ENCODE measurements at regions not wholly inside any gene's neighbourhood (a gene's known extent, or its start where the extent isn't known, plus 50 kb on each side); places are given as distances from the start of the nearest gene placed in this dataset.

- H3F3A ChIP-seq (ENCODE audit: insufficient read depth, low read length): no peaks in the 10 kb centered on the region
- no peaks in the 10 kb centered on the region for H3K4me1 ChIP-seq (ENCODE audit: insufficient read depth, low read length, severe bottlenecking)
- no peaks in the 10 kb centered on the region for H3K79me2 ChIP-seq (ENCODE audit: insufficient read depth, low read length)
- no peaks in the 10 kb centered on the region for H3K36me3 ChIP-seq (ENCODE audit: insufficient read depth, low read length)
- no peaks in the 10 kb centered on the region for H3K9me2 ChIP-seq (ENCODE audit: low read depth, low read length)
- no peak overlapping the region for H3K9ac ChIP-seq (ENCODE audit: low read length)
- no peak overlapping the region for H3K27ac ChIP-seq (ENCODE audit: low read depth, low read length, poor library complexity, severe bottlenecking)
- no peaks in the 10 kb centered on the region for H4K20me1 ChIP-seq (ENCODE audit: insufficient read depth, low read length)
- H3K4me3 ChIP-seq (ENCODE audit: low read depth, low read length, poor library complexity, severe bottlenecking): no peak overlapping the region
- H3K27me3 ChIP-seq (ENCODE audit: insufficient read depth, low read length): 0 out of 2 replicates have a peak, but pooled peaks cover 2% of the 10 kb centered on the region
- H3K4me2 ChIP-seq (ENCODE audit: low read length): no peak overlapping the region
- TF ChIP-seq CTCF (IDR thresholded peaks at IDR 0.05; ENCODE audit: low read length): no peak
- TF ChIP-seq EZH2 (IDR thresholded peaks at IDR 0.05; ENCODE audit: borderline replicate concordance, low read length): no peak
- no peaks in the 10 kb centered on the region for H3K9me3 ChIP-seq (ENCODE audit: low read length)
- no peak overlapping the region for H2AFZ ChIP-seq (ENCODE audit: low read length)
Measured at GRCh38 chr20:57826666-57827287, 117.0 kb upstream of the PMEPA1 start.

- no peak overlapping the region for H3K4me2 ChIP-seq (ENCODE audit: low read length)
- H3K36me3 ChIP-seq (ENCODE audit: insufficient read depth, low read length): no peaks in the 10 kb centered on the region
- no peak for TF ChIP-seq EZH2 (IDR thresholded peaks at IDR 0.05; ENCODE audit: borderline replicate concordance, low read length)
- TF ChIP-seq CTCF (IDR thresholded peaks at IDR 0.05; ENCODE audit: low read length): no peak
- H3K9me3 ChIP-seq (ENCODE audit: low read length): no peaks in the 10 kb centered on the region
- no peaks in the 10 kb centered on the region for H3K9me2 ChIP-seq (ENCODE audit: low read depth, low read length)
- H3K27ac ChIP-seq (ENCODE audit: low read depth, low read length, poor library complexity, severe bottlenecking): no peak overlapping the region
- H3K4me3 ChIP-seq (ENCODE audit: low read depth, low read length, poor library complexity, severe bottlenecking): no peak overlapping the region
- no peaks in the 10 kb centered on the region for H3K4me1 ChIP-seq (ENCODE audit: insufficient read depth, low read length, severe bottlenecking)
- no peak overlapping the region for H3K9ac ChIP-seq (ENCODE audit: low read length)
- H3F3A ChIP-seq (ENCODE audit: insufficient read depth, low read length): no peaks in the 10 kb centered on the region
- H3K27me3 ChIP-seq (ENCODE audit: insufficient read depth, low read length): peaks cover 6% of the 10 kb centered on the region; the same call in 1 of the 2 replicates
- no peaks in the 10 kb centered on the region for H4K20me1 ChIP-seq (ENCODE audit: insufficient read depth, low read length)
- H3K79me2 ChIP-seq (ENCODE audit: insufficient read depth, low read length): no peaks in the 10 kb centered on the region
- no peak overlapping the region for H2AFZ ChIP-seq (ENCODE audit: low read length)
Measured at GRCh38 chr20:57824909-57825308, 115.1 kb upstream of the PMEPA1 start.

GRCh38 chr20:57821935-57822334, 112.1 kb upstream of the PMEPA1 start:
- peaks cover 6% of the 10 kb centered on the region for H3K27me3 ChIP-seq (ENCODE audit: insufficient read depth, low read length)
- H3F3A ChIP-seq (ENCODE audit: insufficient read depth, low read length): no peaks in the 10 kb centered on the region
- H3K9me2 ChIP-seq (ENCODE audit: low read depth, low read length): no peaks in the 10 kb centered on the region
- H4K20me1 ChIP-seq (ENCODE audit: insufficient read depth, low read length): no peaks in the 10 kb centered on the region
- no peaks in the 10 kb centered on the region for H3K4me1 ChIP-seq (ENCODE audit: insufficient read depth, low read length, severe bottlenecking)
- TF ChIP-seq EZH2 (IDR thresholded peaks at IDR 0.05; ENCODE audit: borderline replicate concordance, low read length) (no peak), CTCF (IDR thresholded peaks at IDR 0.05; ENCODE audit: low read length) (no peak)
- no peak overlapping the region for H3K27ac ChIP-seq (ENCODE audit: low read depth, low read length, poor library complexity, severe bottlenecking)
- no peak overlapping the region for H3K9ac ChIP-seq (ENCODE audit: low read length)
- no peak overlapping the region for H3K4me2 ChIP-seq (ENCODE audit: low read length)
- no peaks in the 10 kb centered on the region for H3K79me2 ChIP-seq (ENCODE audit: insufficient read depth, low read length)
- H3K36me3 ChIP-seq (ENCODE audit: insufficient read depth, low read length): no peaks in the 10 kb centered on the region
- no peak overlapping the region for H2AFZ ChIP-seq (ENCODE audit: low read length)
- no peaks in the 10 kb centered on the region for H3K9me3 ChIP-seq (ENCODE audit: low read length)
- no peak overlapping the region for H3K4me3 ChIP-seq (ENCODE audit: low read depth, low read length, poor library complexity, severe bottlenecking)

All from OCI-LY1 (cell line).